MM.1S (cell line): ENCODE measurements at regions not wholly inside any gene's neighbourhood (a gene's known extent, or its start where the extent isn't known, plus 50 kb on each side); places are given as distances from the start of the nearest gene placed in this dataset.

Experiments used
- DNase-seq: peaks from one replicate; pipeline ENCODE4 v3.0.0-alpha.2; 2015
- H2AFZ ChIP-seq: fragments of 300-600 bp; sonication (generic); 2 replicates; pipeline ENCODE4 v1.6.0; 2016; ENCODE audit warnings: antibody characterized with exemption, low read length
- H3F3A ChIP-seq: fragments of 300-600 bp; sonication (generic); 2 replicates; pipeline ENCODE4 v1.6.1; 2016; ENCODE audit warnings: mild to moderate bottlenecking, antibody characterized with exemption, low read length, moderate library complexity, mixed read lengths; ENCODE audit not compliant: insufficient read depth
- H3K27ac ChIP-seq: fragments of 300-600 bp; sonication (generic); 2 replicates; pipeline ENCODE4 v1.5.1; 2016; ENCODE audit warnings: mild to moderate bottlenecking, low read length
- H3K27me3 ChIP-seq: fragments of 300-600 bp; sonication (generic); replicated peaks from 2 replicates; pipeline ENCODE4 v1.6.0; 2016; ENCODE audit warnings: low read length; ENCODE audit not compliant: insufficient read depth
- H3K36me3 ChIP-seq: fragments of 300-600 bp; sonication (generic); replicated peaks from 2 replicates; pipeline ENCODE4 v1.6.1; 2016; ENCODE audit warnings: mild to moderate bottlenecking, low read length, mixed read lengths; ENCODE audit not compliant: insufficient read depth
- H3K4me1 ChIP-seq: fragments of 300-600 bp; sonication (generic); 2 replicates; pipeline ENCODE4 v1.6.1; 2016; ENCODE audit warnings: low read length, mixed read lengths
- H3K4me2 ChIP-seq: fragments of 300-600 bp; sonication (generic); 2 replicates; pipeline ENCODE4 v1.6.0; 2016; ENCODE audit warnings: low read depth, low read length
- H3K4me3 ChIP-seq: fragments of 300-600 bp; sonication (generic); 2 replicates; pipeline ENCODE4 v1.5.1; 2016; ENCODE audit warnings: low read length, mixed read lengths
- H3K79me2 ChIP-seq: fragments of 300-600 bp; sonication (generic); 2 replicates; pipeline ENCODE4 v1.6.1; 2016; ENCODE audit warnings: mixed run types, low read length, mixed read lengths
- H3K9ac ChIP-seq: fragments of 300-600 bp; sonication (generic); 2 replicates; pipeline ENCODE4 v1.6.1; 2016; ENCODE audit warnings: low read length, mixed read lengths
- H3K9me2 ChIP-seq: fragments of 300-600 bp; sonication (generic); replicated peaks from 2 replicates; pipeline ENCODE4 v1.6.1; 2016; ENCODE audit warnings: mild to moderate bottlenecking, low read length, mixed read lengths; ENCODE audit not compliant: insufficient read depth
- H3K9me3 ChIP-seq: fragments of 300-600 bp; sonication (generic); replicated peaks from 2 replicates; pipeline ENCODE4 v1.6.1; 2016; ENCODE audit warnings: mild to moderate bottlenecking, low read length, mixed read lengths; ENCODE audit not compliant: insufficient read depth
- H4K20me1 ChIP-seq: fragments of 300-600 bp; sonication (generic); 2 replicates; pipeline ENCODE4 v1.6.1; 2016; ENCODE audit warnings: mild to moderate bottlenecking, low read length, moderate library complexity, mixed read lengths; ENCODE audit not compliant: insufficient read depth
- CTCF ChIP-seq: fragments of 300-600 bp; sonication (generic); IDR thresholded peaks from 2 replicates; pipeline ENCODE4 v1.5.1; 2016; ENCODE audit warnings: antibody characterized with exemption, low read length, mixed read lengths
- EZH2 ChIP-seq: fragments of 300-600 bp; sonication (generic); optimal IDR thresholded peaks from 2 replicates; pipeline ENCODE3; 2017; ENCODE audit warnings: low read depth, mild to moderate bottlenecking, antibody characterized with exemption, low read length, mixed read lengths
- EZH2phosphoT487 ChIP-seq: fragments of 300-600 bp; sonication (generic); IDR thresholded peaks from 2 replicates; pipeline ENCODE4 v1.6.1; 2018; ENCODE audit warnings: antibody characterized with exemption, low read length

- Histone ChIP-seq H3K79me2 (no peaks in the 10 kb centered on the region), H3K4me2 (no peak overlapping the region), H3K9ac (no peak overlapping the region), H3K27ac (no peak overlapping the region), H4K20me1 (no peaks in the 10 kb centered on the region), H3K4me1 (no peaks in the 10 kb centered on the region), H3K36me3 (no peaks in the 10 kb centered on the region), H3K27me3 (no peaks in the 10 kb centered on the region), H3F3A (no peaks in the 10 kb centered on the region), H2AFZ (no peak overlapping the region), H3K9me2 (no peaks in the 10 kb centered on the region), H3K9me3 (no peaks in the 10 kb centered on the region), H3K4me3 (no peak overlapping the region)
- DNase-seq: no peak
- no peak for TF ChIP-seq EZH2
- TF ChIP-seq CTCF: no peak
Observed at GRCh38 chr5:96597438-96598020, 64.6 kb upstream of the CAST start.

- Histone ChIP-seq H3K27me3 (no peaks in the 10 kb centered on the region), H3K4me2 (no peak overlapping the region), H3K79me2 (no peaks in the 10 kb centered on the region), H3K9me3 (no peaks in the 10 kb centered on the region), H3F3A (no peaks in the 10 kb centered on the region), H3K27ac (no peak overlapping the region), H3K9me2 (no peaks in the 10 kb centered on the region), H4K20me1 (no peaks in the 10 kb centered on the region), H3K9ac (no peak overlapping the region), H3K36me3 (no peaks in the 10 kb centered on the region), H2AFZ (no peak overlapping the region), H3K4me1 (no peaks in the 10 kb centered on the region), H3K4me3 (no peak overlapping the region)
- DNase-seq: no peak
- TF ChIP-seq CTCF (no peak), EZH2phosphoT487 (no peak), EZH2 (no peak)
Observed at GRCh38 chr5:96601200-96601599, 61.0 kb upstream of the CAST start.

GRCh38 chr5:96601715-96602244, 60.4 kb upstream of the CAST start:
- Histone ChIP-seq H3K4me1 (no peaks in the 10 kb centered on the region), H3K27me3 (no peaks in the 10 kb centered on the region), H3K9me2 (no peaks in the 10 kb centered on the region), H3K9ac (no peak overlapping the region), H3F3A (no peaks in the 10 kb centered on the region), H3K4me3 (no peak overlapping the region), H3K79me2 (no peaks in the 10 kb centered on the region), H3K4me2 (no peak overlapping the region), H3K9me3 (no peaks in the 10 kb centered on the region), H4K20me1 (no peaks in the 10 kb centered on the region), H2AFZ (no peak overlapping the region), H3K36me3 (no peaks in the 10 kb centered on the region), H3K27ac (no peak overlapping the region)
- TF ChIP-seq EZH2 (no peak), CTCF (peak; percentile 77)
- DNase-seq: peak; percentile 81
